A673 (cell line): ENCODE measurements at regions not wholly inside any gene's neighbourhood (a gene's known extent, or its start where the extent isn't known, plus 50 kb on each side); places are given as distances from the start of the nearest gene placed in this dataset.

Experiments
- EZH2 ChIP-seq: fragments of 200-600 bp; sonication (generic); IDR thresholded peaks from 2 replicates; pipeline ENCODE4 v1.6.1; 2017; ENCODE audit warnings: borderline replicate concordance, low read depth, mild to moderate bottlenecking, mixed read lengths, antibody characterized with exemption, low read length; ENCODE audit not compliant: poor library complexity, severe bottlenecking
- TF ChIP-seq, protein P1 (sequence below): fragments of 300-800, 200-600 bp; sonication (generic); conservative IDR thresholded peaks from 2 replicates; pipeline ENCODE4 v1.5.1; 2017; ENCODE audit warnings: low read depth, mild to moderate bottlenecking, antibody characterized with exemption, low read length, moderate library complexity, mixed read lengths

DNA sequence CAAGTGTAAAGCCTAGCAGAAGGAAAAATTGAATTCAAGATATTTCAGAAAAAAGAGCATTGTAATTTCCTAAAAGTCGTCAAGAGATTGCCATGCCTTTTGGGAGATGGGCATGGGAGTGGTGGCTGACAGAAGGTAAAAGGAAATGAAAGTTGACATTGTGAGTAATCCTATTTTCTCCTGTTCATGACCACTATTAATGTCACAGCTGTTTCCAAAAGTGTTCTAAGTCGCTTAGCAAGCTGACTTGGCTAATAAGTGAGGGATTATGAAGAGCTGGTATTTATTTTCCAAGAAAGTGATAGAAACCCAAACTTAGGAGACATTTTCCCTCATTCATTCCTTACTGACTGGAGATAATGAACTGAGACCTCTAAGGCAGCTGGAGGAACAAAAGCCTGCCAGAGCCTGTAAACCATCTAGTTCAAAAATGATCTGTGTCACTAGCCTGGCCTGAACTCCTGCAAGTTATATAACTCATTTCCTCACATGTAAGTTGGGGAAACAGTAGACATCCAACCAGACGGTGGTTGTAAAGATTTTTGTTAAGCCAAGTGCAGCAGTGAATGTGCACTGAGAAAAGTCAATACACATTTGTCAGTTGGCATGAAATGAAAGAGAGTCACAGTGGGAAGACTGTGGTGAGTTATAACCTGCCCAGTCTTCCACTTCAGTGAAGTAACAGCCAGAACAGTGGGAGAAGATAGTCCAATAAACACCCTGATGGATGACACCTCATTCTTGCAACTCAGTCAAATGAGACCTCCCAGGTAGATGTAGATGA, 75.8 kb downstream of the DIO2 start:
- TF ChIP-seq, protein P1, sequence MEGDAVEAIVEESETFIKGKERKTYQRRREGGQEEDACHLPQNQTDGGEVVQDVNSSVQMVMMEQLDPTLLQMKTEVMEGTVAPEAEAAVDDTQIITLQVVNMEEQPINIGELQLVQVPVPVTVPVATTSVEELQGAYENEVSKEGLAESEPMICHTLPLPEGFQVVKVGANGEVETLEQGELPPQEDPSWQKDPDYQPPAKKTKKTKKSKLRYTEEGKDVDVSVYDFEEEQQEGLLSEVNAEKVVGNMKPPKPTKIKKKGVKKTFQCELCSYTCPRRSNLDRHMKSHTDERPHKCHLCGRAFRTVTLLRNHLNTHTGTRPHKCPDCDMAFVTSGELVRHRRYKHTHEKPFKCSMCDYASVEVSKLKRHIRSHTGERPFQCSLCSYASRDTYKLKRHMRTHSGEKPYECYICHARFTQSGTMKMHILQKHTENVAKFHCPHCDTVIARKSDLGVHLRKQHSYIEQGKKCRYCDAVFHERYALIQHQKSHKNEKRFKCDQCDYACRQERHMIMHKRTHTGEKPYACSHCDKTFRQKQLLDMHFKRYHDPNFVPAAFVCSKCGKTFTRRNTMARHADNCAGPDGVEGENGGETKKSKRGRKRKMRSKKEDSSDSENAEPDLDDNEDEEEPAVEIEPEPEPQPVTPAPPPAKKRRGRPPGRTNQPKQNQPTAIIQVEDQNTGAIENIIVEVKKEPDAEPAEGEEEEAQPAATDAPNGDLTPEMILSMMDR, result no peak
- TF ChIP-seq EZH2, result no peak
